DOHH2 (cell line): ENCODE measurements at regions not wholly inside any gene's neighbourhood (a gene's known extent, or its start where the extent isn't known, plus 50 kb on each side); places are given as distances from the start of the nearest gene placed in this dataset.
"Not testable (repeated sequence)": the region's sequence is repeated elsewhere in the genome, so short reads cannot be mapped to it uniquely, and the experiment has no call there.

Experiments
- H3F3A ChIP-seq: fragments of 200-600 bp; sonication (generic), shearing (Covaris generic); 2 replicates; pipeline ENCODE4 v1.6.0; 2016; ENCODE audit warnings: antibody characterized with exemption, mild to moderate bottlenecking; ENCODE audit not compliant: control insufficient read depth, insufficient read depth
- H3K27ac ChIP-seq: fragments of 200-600 bp; sonication (generic); 2 replicates; pipeline ENCODE4 v1.5.1; 2014; ENCODE audit warnings: low read depth, mild to moderate bottlenecking, low read length, moderate library complexity
- H3K27me3 ChIP-seq: fragments of 200-600 bp; sonication (generic); 2 replicates; pipeline ENCODE4 v1.6.1; 2014; ENCODE audit warnings: mild to moderate bottlenecking, low read length, mixed read lengths; ENCODE audit not compliant: control insufficient read depth
- H3K36me3 ChIP-seq: fragments of 200-600 bp; sonication (generic); 2 replicates; pipeline ENCODE4 v1.6.1; 2014; ENCODE audit warnings: mild to moderate bottlenecking, low read length, moderate library complexity, mixed read lengths; ENCODE audit not compliant: control insufficient read depth
- H3K4me1 ChIP-seq: fragments of 200-600 bp; sonication (generic); 2 replicates; pipeline ENCODE4 v1.6.1; 2014; ENCODE audit warnings: mild to moderate bottlenecking, low read length, mixed read lengths; ENCODE audit not compliant: control insufficient read depth
- H3K4me2 ChIP-seq: fragments of 200-600 bp; sonication (generic); 2 replicates; pipeline ENCODE4 v1.6.0; 2014; ENCODE audit warnings: mild to moderate bottlenecking, low read length, moderate library complexity
- H3K4me3 ChIP-seq: fragments of 200-600 bp; sonication (generic); 2 replicates; pipeline ENCODE4 v1.5.1; 2014; ENCODE audit warnings: mild to moderate bottlenecking, low read length, mixed read lengths
- H3K79me2 ChIP-seq: fragments of 200-600 bp; sonication (generic); 2 replicates; pipeline ENCODE4 v1.6.1; 2014; ENCODE audit warnings: mild to moderate bottlenecking, low read length, mixed read lengths; ENCODE audit not compliant: control insufficient read depth
- H3K9me2 ChIP-seq: fragments of 200-600 bp; sonication (generic); replicated peaks from 2 replicates; pipeline ENCODE4 v1.6.1; 2014; ENCODE audit warnings: mild to moderate bottlenecking, low read length, mixed read lengths; ENCODE audit not compliant: control insufficient read depth
- H3K9me3 ChIP-seq: fragments of 200-600 bp; sonication (generic); 2 replicates; pipeline ENCODE4 v1.6.1; 2014; ENCODE audit warnings: antibody characterized with exemption, low read length, mixed read lengths; ENCODE audit not compliant: control insufficient read depth, insufficient read depth
- H4K20me1 ChIP-seq: fragments of 200-600 bp; sonication (generic); 2 replicates; pipeline ENCODE4 v1.6.0; 2014; ENCODE audit warnings: low read depth, mild to moderate bottlenecking, antibody characterized with exemption, low read length, moderate library complexity; ENCODE audit not compliant: control insufficient read depth, insufficient read depth
- CTCF ChIP-seq: fragments of 200-600 bp; sonication (generic); IDR thresholded peaks from one replicate; pipeline ENCODE4 v1.5.1; 2014; ENCODE audit warnings: antibody characterized with exemption, mild to moderate bottlenecking, low read depth, low read length; ENCODE audit not compliant: poor library complexity, severe bottlenecking
- EZH2phosphoT487 ChIP-seq: fragments of 200-600 bp; sonication (generic); IDR thresholded peaks from 2 replicates; pipeline ENCODE4 v1.6.1; 2017; ENCODE audit warnings: borderline replicate concordance, mild to moderate bottlenecking, antibody characterized with exemption, low read length, moderate library complexity, mixed read lengths

- H3K9me3 ChIP-seq: no peaks in the 10 kb centered on the region
- H3K4me1 ChIP-seq: no peaks in the 10 kb centered on the region
- TF ChIP-seq EZH2phosphoT487: no peak
- no peak for TF ChIP-seq CTCF
- H3K79me2 ChIP-seq: no peaks in the 10 kb centered on the region
- no peaks in the 10 kb centered on the region for H3K36me3 ChIP-seq
- H3F3A ChIP-seq: no peaks in the 10 kb centered on the region
- no peaks in the 10 kb centered on the region for H4K20me1 ChIP-seq
- H3K27ac ChIP-seq: no peak overlapping the region
- H3K9me2 ChIP-seq: no peaks in the 10 kb centered on the region
- H3K4me3 ChIP-seq: no peak overlapping the region
- peaks cover 2% of the 10 kb centered on the region; the same call in 1 of the 2 replicates for H3K27me3 ChIP-seq
- H3K4me2 ChIP-seq: no peak overlapping the region
These were observed 59.4 kb upstream of the H2AZ1 start for GRCh38 chr4:100009490-100009889.

DNA sequence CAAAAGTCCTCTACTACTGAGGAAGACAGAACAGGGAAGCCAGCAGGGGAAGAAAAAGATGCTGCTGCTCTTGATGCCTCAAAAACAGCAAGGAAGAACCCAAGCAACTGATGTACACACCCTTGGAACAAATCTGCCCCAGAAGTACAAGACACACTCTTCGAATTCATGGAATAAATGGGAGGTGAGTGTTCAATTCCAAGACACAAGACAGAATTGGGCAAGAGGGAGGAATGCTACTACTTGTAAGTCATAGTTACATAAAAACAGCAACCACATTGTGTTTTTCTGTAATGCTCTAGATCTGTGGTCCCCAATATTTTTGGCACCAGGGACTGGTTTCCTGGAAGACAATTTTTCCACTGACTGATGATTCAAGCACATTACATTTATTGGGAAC lies 58.0 kb upstream of the H2AZ1 start:
- no peaks in the 10 kb centered on the region for H3K79me2 ChIP-seq
- H3K4me3 ChIP-seq: no peak overlapping the region
- H3K36me3 ChIP-seq: no peaks in the 10 kb centered on the region
- H3K9me2 ChIP-seq: no peaks in the 10 kb centered on the region
- H3K9me3 ChIP-seq: no peaks in the 10 kb centered on the region
- no peaks in the 10 kb centered on the region for H3F3A ChIP-seq
- no peak overlapping the region for H3K4me2 ChIP-seq
- no peaks in the 10 kb centered on the region for H4K20me1 ChIP-seq
- peaks cover 2% of the 10 kb centered on the region; the same call in 1 of the 2 replicates for H3K27me3 ChIP-seq
- TF ChIP-seq EZH2phosphoT487 (no peak), CTCF (no peak)
- no peak overlapping the region for H3K27ac ChIP-seq
- no peaks in the 10 kb centered on the region for H3K4me1 ChIP-seq

DNA sequence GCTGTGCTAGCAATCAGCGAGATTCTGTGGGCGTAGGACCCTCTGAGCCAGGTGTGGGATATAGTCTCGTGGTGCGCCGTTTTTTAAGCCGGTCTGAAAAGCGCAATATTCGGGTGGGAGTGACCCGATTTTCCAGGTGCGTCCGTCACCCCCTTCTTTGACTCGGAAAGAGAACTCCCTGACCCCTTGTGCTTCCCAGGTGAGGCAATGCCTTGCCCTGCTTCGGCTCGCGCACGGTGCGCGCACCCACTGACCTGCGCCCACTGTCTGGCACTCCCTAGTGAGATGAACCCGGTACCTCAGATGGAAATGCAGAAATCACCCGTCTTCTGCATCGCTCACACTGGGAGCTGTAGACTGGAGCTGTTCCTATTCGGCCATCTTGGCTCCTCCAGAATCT lies 56.1 kb upstream of the H2AZ1 start:
- H3K79me2 ChIP-seq, H3K27me3 ChIP-seq, H3K9me2 ChIP-seq, H3K9me3 ChIP-seq, H3K4me1 ChIP-seq, H3K36me3 ChIP-seq, H4K20me1 ChIP-seq, H3F3A ChIP-seq, H3K4me3 ChIP-seq, H3K27ac ChIP-seq, H3K4me2 ChIP-seq: not testable (repeated sequence)
